WERI-Rb-1 (cell line): ENCODE measurements at regions not wholly inside any gene's neighbourhood (a gene's known extent, or its start where the extent isn't known, plus 50 kb on each side); places are given as distances from the start of the nearest gene placed in this dataset.
"Not testable (repeated sequence)": the region's sequence is repeated elsewhere in the genome, so short reads cannot be mapped to it uniquely, and the experiment has no call there.

Experiments used
- DNase-seq: peaks from one replicate; pipeline ENCODE4 v3.0.0-alpha.2; 2020
- H3K27ac ChIP-seq: fragments of 250-450 bp; sonication (Bioruptor Pico); 2 replicates; pipeline ENCODE4 v1.5.1; 2020; ENCODE audit warnings: mild to moderate bottlenecking, moderate library complexity
- H3K27me3 ChIP-seq: fragments of 250-450 bp; sonication (Bioruptor Pico); 2 replicates; pipeline ENCODE4 v1.5.1; 2021; ENCODE audit warnings: mild to moderate bottlenecking, low read depth, moderate library complexity; ENCODE audit not compliant: insufficient read depth, severe bottlenecking
- H3K36me3 ChIP-seq: fragments of 250-450 bp; sonication (Bioruptor Pico); 2 replicates; pipeline ENCODE4 v1.5.1; 2020; ENCODE audit warnings: mild to moderate bottlenecking, moderate library complexity
- H3K4me3 ChIP-seq: 2 replicates; pipeline ENCODE4 v1.5.1; 2011; ENCODE audit warnings: low read depth, mild to moderate bottlenecking, control low read depth, low read length
- H3K9me3 ChIP-seq: fragments of 250-450 bp; sonication (Bioruptor Pico); 2 replicates; pipeline ENCODE4 v1.5.1; 2021; ENCODE audit warnings: mild to moderate bottlenecking, moderate library complexity; ENCODE audit not compliant: severe bottlenecking
- CTCF ChIP-seq: IDR thresholded peaks from 2 replicates; pipeline ENCODE4 v1.5.1; 2011; ENCODE audit warnings: low read depth, mild to moderate bottlenecking, control low read depth, inconsistent platforms, low read length

GRCh38 chr5:123992641-123993040 is 480.7 kb downstream of the CSNK1G3 start:
- Histone ChIP-seq H3K9me3 (no peaks in the 10 kb centered on the region), H3K27ac (no peak overlapping the region), H3K27me3 (no peaks in the 10 kb centered on the region), H3K36me3 (no peaks in the 10 kb centered on the region), H3K4me3 (no peak overlapping the region)
- no peak for TF ChIP-seq CTCF
- DNase-seq: no peak

DNA sequence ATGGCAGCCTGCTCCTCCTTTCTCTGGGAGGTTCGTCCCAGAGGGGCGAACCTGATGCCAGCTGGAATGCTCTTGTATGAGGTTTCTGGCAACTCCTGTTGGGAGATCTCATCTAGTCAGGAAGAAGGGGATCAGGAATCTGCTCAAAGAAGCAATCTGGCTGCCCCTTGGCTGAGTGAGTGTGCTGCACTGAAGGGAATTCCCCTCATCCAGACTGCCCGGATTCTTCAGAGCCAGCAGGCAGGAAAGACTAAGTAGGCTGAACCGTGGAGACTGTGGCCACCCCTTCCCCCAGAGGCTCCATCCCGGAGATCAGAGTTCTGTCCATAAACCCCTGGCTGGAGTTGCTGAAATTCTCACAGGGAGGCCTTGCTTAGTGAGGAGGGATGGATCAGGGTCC is 476.0 kb downstream of the CSNK1G3 start:
- Histone ChIP-seq H3K9me3 (no peaks in the 10 kb centered on the region), H3K4me3 (no peak overlapping the region), H3K27ac (no peak overlapping the region), H3K27me3 (no peaks in the 10 kb centered on the region), H3K36me3 (no peaks in the 10 kb centered on the region)
- TF ChIP-seq CTCF: no peak
- no peak for DNase-seq

GRCh38 chr5:123976379-123977033 is 464.5 kb downstream of the CSNK1G3 start:
- TF ChIP-seq CTCF: no peak
- no peak for DNase-seq
- H3K4me3 ChIP-seq: no peak overlapping the region
- H3K27me3 ChIP-seq: no peaks in the 10 kb centered on the region
- no peak overlapping the region for H3K27ac ChIP-seq
- H3K36me3 ChIP-seq: no peaks in the 10 kb centered on the region
- no peaks in the 10 kb centered on the region for H3K9me3 ChIP-seq

- H3K36me3 ChIP-seq, DNase-seq, H3K27me3 ChIP-seq, H3K27ac ChIP-seq, H3K4me3 ChIP-seq, H3K9me3 ChIP-seq: not testable (repeated sequence)
Measured at GRCh38 chr5:123975521-123975920, 463.5 kb downstream of the CSNK1G3 start.

- H3K27me3 ChIP-seq: no peaks in the 10 kb centered on the region
- no peaks in the 10 kb centered on the region for H3K36me3 ChIP-seq
- H3K4me3 ChIP-seq: no peak overlapping the region
- TF ChIP-seq CTCF: no peak
- no peaks in the 10 kb centered on the region for H3K9me3 ChIP-seq
- DNase-seq: no peak
- no peak overlapping the region for H3K27ac ChIP-seq
Measured at GRCh38 chr5:123966781-123967180, 454.8 kb downstream of the CSNK1G3 start.

- no peaks in the 10 kb centered on the region for H3K27me3 ChIP-seq
- no peak overlapping the region for H3K27ac ChIP-seq
- no peak for TF ChIP-seq CTCF
- H3K9me3 ChIP-seq: no peaks in the 10 kb centered on the region
- DNase-seq: no peak
- no peak overlapping the region for H3K4me3 ChIP-seq
- H3K36me3 ChIP-seq: no peaks in the 10 kb centered on the region
Measured at GRCh38 chr5:123965626-123966025, 453.6 kb downstream of the CSNK1G3 start.
